ENCODE measurements at regions not wholly inside any gene's neighbourhood (a gene's known extent, or its start where the extent isn't known, plus 50 kb on each side); places are given as distances from the start of the nearest gene placed in this dataset.

- H3K27ac ChIP-seq = no peak overlapping the region
- POLR2A ChIA-PET (ENCODE audit: low non-redundant PET) = no interaction called here
- CTCF ChIA-PET = no interaction called here
- TF ChIP-seq, protein P1, sequence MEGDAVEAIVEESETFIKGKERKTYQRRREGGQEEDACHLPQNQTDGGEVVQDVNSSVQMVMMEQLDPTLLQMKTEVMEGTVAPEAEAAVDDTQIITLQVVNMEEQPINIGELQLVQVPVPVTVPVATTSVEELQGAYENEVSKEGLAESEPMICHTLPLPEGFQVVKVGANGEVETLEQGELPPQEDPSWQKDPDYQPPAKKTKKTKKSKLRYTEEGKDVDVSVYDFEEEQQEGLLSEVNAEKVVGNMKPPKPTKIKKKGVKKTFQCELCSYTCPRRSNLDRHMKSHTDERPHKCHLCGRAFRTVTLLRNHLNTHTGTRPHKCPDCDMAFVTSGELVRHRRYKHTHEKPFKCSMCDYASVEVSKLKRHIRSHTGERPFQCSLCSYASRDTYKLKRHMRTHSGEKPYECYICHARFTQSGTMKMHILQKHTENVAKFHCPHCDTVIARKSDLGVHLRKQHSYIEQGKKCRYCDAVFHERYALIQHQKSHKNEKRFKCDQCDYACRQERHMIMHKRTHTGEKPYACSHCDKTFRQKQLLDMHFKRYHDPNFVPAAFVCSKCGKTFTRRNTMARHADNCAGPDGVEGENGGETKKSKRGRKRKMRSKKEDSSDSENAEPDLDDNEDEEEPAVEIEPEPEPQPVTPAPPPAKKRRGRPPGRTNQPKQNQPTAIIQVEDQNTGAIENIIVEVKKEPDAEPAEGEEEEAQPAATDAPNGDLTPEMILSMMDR (conservative IDR thresholded peaks at IDR 0.05; ENCODE audit: low read depth) = no peak
- DNase-seq (ENCODE audit: low spot score) = no peak
Measured at GRCh38 chr2:18496516-18496915, 63.9 kb downstream of the RDH14 start.

DNA sequence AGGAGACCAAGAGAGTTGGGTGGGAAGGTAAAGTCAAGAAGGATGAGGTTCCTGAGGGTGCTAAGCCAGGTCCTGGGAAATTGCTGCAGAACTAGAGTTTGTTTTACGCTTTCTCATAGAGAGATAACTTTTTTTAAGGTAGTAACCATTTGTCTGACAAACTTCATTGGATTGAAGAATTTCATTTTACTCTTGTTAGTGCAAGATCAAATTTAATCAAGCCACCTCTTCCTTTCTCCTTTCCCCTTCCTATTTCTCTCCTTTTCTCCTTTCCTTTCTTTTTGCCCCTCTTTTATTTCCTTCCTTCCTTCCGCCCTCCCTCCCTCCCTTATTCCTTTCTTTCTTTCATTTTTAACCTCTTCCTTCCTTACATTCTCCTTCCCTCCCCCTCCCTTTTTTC lies 65.4 kb downstream of the RDH14 start:
- POLR2A ChIA-PET (ENCODE audit: low non-redundant PET) = no interaction called here
- CTCF ChIA-PET = interaction anchor here (0.6 kb wide), 1 partner anchor 79 kb away, joined by 3 read pairs; no protein-coding TSS in a partner anchor

DNA sequence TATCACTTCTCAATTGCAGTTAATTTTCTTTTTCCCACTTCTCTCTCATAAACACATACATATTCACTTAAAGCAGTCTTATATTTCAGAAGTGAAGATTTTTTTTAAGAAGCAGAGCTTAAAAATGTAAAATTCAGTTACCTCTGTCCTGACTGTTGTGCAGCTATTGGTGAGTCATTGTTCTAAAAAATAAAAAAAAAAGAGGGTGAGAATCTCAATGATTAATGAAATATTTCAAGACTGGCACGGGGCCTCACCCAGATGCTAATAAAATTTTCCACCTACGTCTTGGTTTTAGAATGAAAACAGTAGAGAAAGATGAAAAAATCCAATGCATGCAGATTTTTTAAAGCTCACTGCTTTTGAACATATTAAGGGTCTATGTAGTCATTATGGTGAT lies 67.7 kb downstream of the RDH14 start:
- ChIA-PET POLR2A (ENCODE audit: low non-redundant PET) (no interaction called here), CTCF (interaction anchor here (0.6 kb wide), 1 partner anchor 12 kb away, joined by 3 read pairs; no protein-coding TSS in a partner anchor)
- TF ChIP-seq, protein P1 (conservative IDR thresholded peaks at IDR 0.05; ENCODE audit: low read depth) = no peak
- DNase-seq (ENCODE audit: low spot score) = no peak
- no peak overlapping the region for H3K27ac ChIP-seq

More for the DNA sequence above, 65.4 kb downstream of the RDH14 start:
- TF ChIP-seq, protein P1 (conservative IDR thresholded peaks at IDR 0.05; ENCODE audit: low read depth) = no peak
- no peak overlapping the region for H3K27ac ChIP-seq
- no peak for DNase-seq (ENCODE audit: low spot score)

DNA sequence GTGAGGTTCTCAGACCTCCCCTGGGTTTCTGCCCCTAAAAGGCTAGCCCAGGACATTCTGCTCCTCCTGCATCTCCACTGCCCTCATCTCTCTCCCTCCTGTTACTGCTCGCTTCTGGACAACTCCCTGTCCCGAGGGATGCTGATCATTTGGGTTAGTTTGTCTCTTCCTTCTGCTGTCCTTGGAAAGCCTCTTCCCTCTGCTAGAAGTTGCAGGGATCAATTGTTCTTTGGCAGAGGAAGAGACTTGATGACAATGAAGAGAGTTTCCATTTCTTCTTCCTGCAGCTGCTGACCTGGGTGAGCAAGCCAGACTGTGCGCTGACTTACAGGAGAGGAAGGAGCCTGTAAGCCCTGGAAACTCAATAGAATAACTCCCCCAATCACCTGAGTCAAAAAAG lies 68.9 kb downstream of the RDH14 start:
- POLR2A ChIA-PET (ENCODE audit: low non-redundant PET) = no interaction called here
- H3K27ac ChIP-seq = no peak overlapping the region
- TF ChIP-seq, protein P1 (conservative IDR thresholded peaks at IDR 0.05; ENCODE audit: low read depth) = no peak
- CTCF ChIA-PET = no interaction called here
- no peak for DNase-seq (ENCODE audit: low spot score)

- no peak overlapping the region for H3K27ac ChIP-seq
- DNase-seq (ENCODE audit: low spot score) = no peak
- POLR2A ChIA-PET (ENCODE audit: low non-redundant PET) = no interaction called here
- CTCF ChIA-PET = no interaction called here
- TF ChIP-seq, protein P1 (conservative IDR thresholded peaks at IDR 0.05; ENCODE audit: low read depth) = no peak
Measured at GRCh38 chr2:18490901-18491300, 69.6 kb downstream of the RDH14 start.

GRCh38 chr2:18487106-18487913 lies 73.1 kb downstream of the RDH14 start:
- TF ChIP-seq, protein P1 (conservative IDR thresholded peaks at IDR 0.05; ENCODE audit: low read depth) = no peak
- no peak for DNase-seq (ENCODE audit: low spot score)
- ChIA-PET POLR2A (ENCODE audit: low non-redundant PET) (no interaction called here), CTCF (no interaction called here)
- H3K27ac ChIP-seq = no peak overlapping the region
